ENCODE measurements at regions not wholly inside any gene's neighbourhood (a gene's known extent, or its start where the extent isn't known, plus 50 kb on each side); places are given as distances from the start of the nearest gene placed in this dataset.

- no peak for TF ChIP-seq SP1 (IDR thresholded peaks at IDR 0.05)
- no peak for TF ChIP-seq ZNF384 (IDR thresholded peaks at IDR 0.05)
- TF ChIP-seq PKNOX1 (IDR thresholded peaks at IDR 0.05), result no peak
- no peak for TF ChIP-seq FOXA1 (IDR thresholded peaks at IDR 0.05)
- TF ChIP-seq HDGF (IDR thresholded peaks at IDR 0.05; ENCODE audit: borderline replicate concordance), result no peak
- no peak for TF ChIP-seq BHLHE40 (IDR thresholded peaks at IDR 0.05; ENCODE audit: borderline replicate concordance)
- no peak for TF ChIP-seq FOXM1 (IDR thresholded peaks at IDR 0.05; ENCODE audit: borderline replicate concordance)
- TF ChIP-seq NFRKB (IDR thresholded peaks at IDR 0.05), result no peak
- no peak for TF ChIP-seq TARDBP (IDR thresholded peaks at IDR 0.05)
- TF ChIP-seq ELF4 (IDR thresholded peaks at IDR 0.05), result no peak
- TF ChIP-seq FOXK2 (IDR thresholded peaks at IDR 0.05), result no peak
- TF ChIP-seq ARNT (IDR thresholded peaks at IDR 0.05), result no peak
Measured at GRCh38 chr13:19020988-19021387, 160.6 kb downstream of the TUBA3C start.

All from HEK293T (cell line).